H1 (cell line): ENCODE measurements at regions not wholly inside any gene's neighbourhood (a gene's known extent, or its start where the extent isn't known, plus 50 kb on each side); places are given as distances from the start of the nearest gene placed in this dataset.

Source experiments
- CTCF ChIA-PET: fragments of 300-600 bp; sonication (Branson Sonifier 250); formaldehyde crosslinking; loops from one replicate; lab custom pipeline; 2021; ENCODE audit not compliant: partially characterized antibody; lab: Charles Lee
- POLR2A ChIA-PET: fragments of 300-600 bp; sonication (Branson Sonifier 250); formaldehyde crosslinking; loops from one replicate; lab custom pipeline; 2021; ENCODE audit warnings: inconsistent platforms; ENCODE audit not compliant: partially characterized antibody; lab: Charles Lee
- DNase-seq, 2 experiments: peaks; one replicate each; pipeline versions ENCODE4 v3.0.0 to v3.0.0-alpha.2; 2010 to 2022; ENCODE audit warnings: low spot score in 2 of 2, low read depth in 1 of 2, mixed read lengths in 1 of 2
- FAIRE-seq: peaks from 2 replicates; lab custom pipeline; 2011; peaks lifted over from hg19 to GRCh38; lab: Jason Lieb, UNC
- H2AFZ ChIP-seq: 2 replicates; pipeline ENCODE4 v1.8.1; 2012; ENCODE audit warnings: low read length, inconsistent platforms
- H2AK5ac ChIP-seq: 2 replicates; pipeline ENCODE4 v1.6.1; 2013; ENCODE audit warnings: low read depth, low read length
- H2BK120ac ChIP-seq: replicated peaks from 2 replicates; pipeline ENCODE3; 2013; ENCODE audit warnings: low read depth, low read length, inconsistent platforms
- H2BK12ac ChIP-seq: 2 replicates; pipeline ENCODE4 v1.6.1; 2013; ENCODE audit warnings: low read depth, low read length
- H2BK15ac ChIP-seq: 2 replicates; pipeline ENCODE4 v1.6.1; 2013; ENCODE audit warnings: low read length
- H2BK20ac ChIP-seq: 2 replicates; pipeline ENCODE4 v1.6.1; 2013; ENCODE audit warnings: low read length
- H2BK5ac ChIP-seq: 2 replicates; pipeline ENCODE4 v1.6.1; 2013; ENCODE audit warnings: low read depth, low read length
- H3K14ac ChIP-seq: 2 replicates; pipeline ENCODE4 v1.6.1; 2013; ENCODE audit warnings: inconsistent platforms; ENCODE audit not compliant: insufficient read length
- H3K18ac ChIP-seq: 2 replicates; pipeline ENCODE4 v1.6.1; 2013; ENCODE audit warnings: low read length; ENCODE audit errors: extremely low read depth
- H3K23ac ChIP-seq: 2 replicates; pipeline ENCODE4 v1.6.1; 2013; ENCODE audit warnings: inconsistent platforms; ENCODE audit not compliant: insufficient read length
- H3K23me2 ChIP-seq: 2 replicates; pipeline ENCODE4 v1.6.1; 2013; ENCODE audit warnings: low read depth, low read length
- H3K27ac ChIP-seq: 2 replicates; pipeline ENCODE4 v1.6.1; 2011; ENCODE audit warnings: low read depth, low read length, inconsistent platforms
- H3K27me3 ChIP-seq, 4 experiments: replicated peaks in 1 of 4; 1 replicate in 1 of 4; 2 replicates in 3 of 4; pipeline versions ENCODE4 v1.6.1 to v1.8.1; 2011 to 2013; ENCODE audit warnings: low read length in 3 of 4, mild to moderate bottlenecking in 3 of 4, inconsistent platforms in 2 of 4, mixed read lengths in 2 of 4, moderate library complexity in 1 of 4; ENCODE audit not compliant: control insufficient read depth in 3 of 4, insufficient read depth in 3 of 4; ENCODE audit errors: extremely low read depth in 1 of 4
- H3K36me3 ChIP-seq, 4 experiments: 2 replicates each; pipeline versions ENCODE4 v1.6.1 to v1.8.1; 2011 to 2013; ENCODE audit warnings: mild to moderate bottlenecking in 4 of 4, low read length in 3 of 4, moderate library complexity in 2 of 4, control low read depth in 1 of 4, inconsistent platforms in 1 of 4; ENCODE audit not compliant: insufficient read depth in 4 of 4, control insufficient read depth in 2 of 4
- H3K4ac ChIP-seq: replicated peaks from 2 replicates; pipeline ENCODE3; 2013; ENCODE audit warnings: low read length, low read depth, mixed read lengths, inconsistent platforms; ENCODE audit not compliant: insufficient read length
- H3K4me1 ChIP-seq, 4 experiments: replicated peaks in 1 of 4; 1 replicate in 1 of 4; 2 replicates in 3 of 4; pipeline versions ENCODE4 v1.6.1 to v1.8.1; 2011 to 2013; ENCODE audit warnings: low read length in 3 of 4, inconsistent platforms in 2 of 4, mixed read lengths in 1 of 4; ENCODE audit not compliant: insufficient read depth in 4 of 4, control insufficient read depth in 3 of 4
- H3K4me2 ChIP-seq, 2 experiments: 2 replicates each; pipeline versions ENCODE4 v1.6.1 to v1.8.1; 2011 to 2013; ENCODE audit warnings: low read depth in 2 of 2, low read length in 2 of 2, control low read depth in 1 of 2, inconsistent platforms in 1 of 2, mild to moderate bottlenecking in 1 of 2; ENCODE audit not compliant: insufficient read depth in 1 of 2
- H3K4me3 ChIP-seq, 4 experiments: fragments of 200-600, 300-600 bp in 1 of 4; sonication (generic), shearing (Covaris generic), sonication (Bioruptor Twin) in 1 of 4; 2 replicates each; pipeline versions ENCODE4 v1.5.1 to v1.8.1; 2011 to 2016; ENCODE audit warnings: low read length in 4 of 4, low read depth in 3 of 4, control low read depth in 2 of 4, inconsistent platforms in 2 of 4, mild to moderate bottlenecking in 2 of 4, mixed read lengths in 1 of 4, moderate library complexity in 1 of 4; ENCODE audit not compliant: insufficient read depth in 2 of 4; ENCODE audit errors: extremely low read depth in 1 of 4
- H3K56ac ChIP-seq: replicated peaks from 2 replicates; pipeline ENCODE3; 2013; ENCODE audit warnings: low read depth, mild to moderate bottlenecking, mixed read lengths, low read length, inconsistent platforms; ENCODE audit not compliant: insufficient read length
- H3K79me1 ChIP-seq: 2 replicates; pipeline ENCODE4 v1.6.1; 2013; ENCODE audit warnings: low read depth, low read length, control low read depth
- H3K79me2 ChIP-seq, 2 experiments: 2 replicates each; pipeline versions ENCODE4 v1.6.1 to v1.8.1; 2012 to 2013; ENCODE audit warnings: low read length in 2 of 2, mild to moderate bottlenecking in 2 of 2, inconsistent platforms in 1 of 2; ENCODE audit not compliant: insufficient read depth in 2 of 2, control insufficient read depth in 1 of 2
- H3K9ac ChIP-seq, 4 experiments: replicated peaks in 1 of 4; 1 replicate in 1 of 4; 2 replicates in 3 of 4; pipeline versions ENCODE4 v1.6.1 to v1.8.1; 2011 to 2013; ENCODE audit warnings: low read depth in 3 of 4, low read length in 3 of 4, control low read depth in 2 of 4, mild to moderate bottlenecking in 2 of 4, moderate library complexity in 2 of 4, inconsistent platforms in 1 of 4; ENCODE audit errors: extremely low read depth in 1 of 4
- H3K9me3 ChIP-seq, 2 experiments: 2 replicates each; pipeline versions ENCODE4 v1.6.1 to v1.8.1; 2012 to 2013; ENCODE audit warnings: mild to moderate bottlenecking in 2 of 2, moderate library complexity in 2 of 2, control low read depth in 1 of 2, inconsistent platforms in 1 of 2, low read depth in 1 of 2, low read length in 1 of 2, mixed read lengths in 1 of 2; ENCODE audit not compliant: insufficient read depth in 2 of 2
- H4K20me1 ChIP-seq, 2 experiments: replicated peaks in 1 of 2; 2 replicates each; pipeline versions ENCODE3 to v1.8.1; 2011 to 2013; ENCODE audit warnings: inconsistent platforms in 2 of 2, low read length in 2 of 2, mild to moderate bottlenecking in 1 of 2; ENCODE audit not compliant: insufficient read depth in 2 of 2, control insufficient read depth in 1 of 2
- H4K5ac ChIP-seq: 2 replicates; pipeline ENCODE4 v1.6.1; 2013; ENCODE audit warnings: low read length, low read depth, mixed read lengths, inconsistent platforms; ENCODE audit not compliant: insufficient read length
- H4K8ac ChIP-seq: 2 replicates; pipeline ENCODE4 v1.8.0; 2013; ENCODE audit warnings: mild to moderate bottlenecking, moderate library complexity, low read length, inconsistent platforms; ENCODE audit not compliant: insufficient read depth; ENCODE audit errors: extremely low read depth
- H4K91ac ChIP-seq: replicated peaks from 2 replicates; pipeline ENCODE3; 2013; ENCODE audit warnings: low read length, mixed read lengths, inconsistent platforms; ENCODE audit not compliant: insufficient read length
- CEBPB ChIP-seq: IDR thresholded peaks from 2 replicates; pipeline ENCODE4 v1.6.1; 2012; ENCODE audit warnings: low read depth, low read length
- CTCF ChIP-seq, 3 experiments: IDR thresholded peaks; 1 replicate in 2 of 3; 2 replicates in 1 of 3; pipeline versions ENCODE4 v1.5.1 to v1.6.1; 2011; ENCODE audit warnings: low read length in 3 of 3, mild to moderate bottlenecking in 3 of 3, inconsistent platforms in 2 of 3, low read depth in 1 of 3, moderate library complexity in 1 of 3; ENCODE audit not compliant: insufficient read depth in 1 of 3; ENCODE audit errors: control extremely low read depth in 1 of 3
- GTF2F1 ChIP-seq: IDR thresholded peaks from 2 replicates; pipeline ENCODE4 v1.6.1; 2012; ENCODE audit warnings: low read depth, low read length, improper control_type of control experiment, borderline replicate concordance
- KDM5A ChIP-seq: fragments of 200-600 bp; IDR thresholded peaks from 2 replicates; pipeline ENCODE4 v1.7.1; 2012; ENCODE audit warnings: mild to moderate bottlenecking, low read length, inconsistent platforms, mixed read lengths
- NRF1 ChIP-seq: IDR thresholded peaks from 2 replicates; pipeline ENCODE4 v1.6.1; 2011; ENCODE audit warnings: mild to moderate bottlenecking, low read depth, low read length, improper control_type of control experiment
- PHF8 ChIP-seq: fragments of 200-600 bp; sonication (generic); conservative IDR thresholded peaks from 2 replicates; pipeline ENCODE4 v1.7.1; 2012; ENCODE audit warnings: low read depth, mild to moderate bottlenecking, inconsistent platforms, low read length, moderate library complexity
- POLR2A ChIP-seq, 2 experiments: IDR thresholded peaks; 1 replicate in 1 of 2; 2 replicates in 1 of 2; pipeline ENCODE4 v1.6.1; 2011; ENCODE audit warnings: low read depth in 2 of 2, low read length in 2 of 2, mild to moderate bottlenecking in 2 of 2; ENCODE audit errors: control extremely low read depth in 1 of 2
- SP1 ChIP-seq: IDR thresholded peaks from 2 replicates; pipeline ENCODE4 v1.6.1; 2011; ENCODE audit warnings: low read depth, low read length
- TEAD4 ChIP-seq: IDR thresholded peaks from 2 replicates; pipeline ENCODE4 v1.6.1; 2012; ENCODE audit warnings: low read depth, low read length, inconsistent platforms, mixed read lengths
- WGBS, 2 experiments: shearing (Covaris generic) in 1 of 2; methylation state at CpG; one replicate each; pipeline versions ENCODE4 v1.1.6 to v1.1.7; 2013 to 2015; ENCODE audit warnings: low lambda C conversion rate in 2 of 2, mixed read lengths in 2 of 2, inconsistent platforms in 1 of 2, low coverage in 1 of 2, missing lambda C conversion rate in 1 of 2; ENCODE audit not compliant: insufficient replicate concordance in 2 of 2, insufficient coverage in 1 of 2, insufficient read length in 1 of 2; ENCODE audit errors: extremely low coverage in 1 of 2, missing lambda C conversion rate in 1 of 2; 5-methylcytosine and 5-hydroxymethylcytosine counted together

DNA sequence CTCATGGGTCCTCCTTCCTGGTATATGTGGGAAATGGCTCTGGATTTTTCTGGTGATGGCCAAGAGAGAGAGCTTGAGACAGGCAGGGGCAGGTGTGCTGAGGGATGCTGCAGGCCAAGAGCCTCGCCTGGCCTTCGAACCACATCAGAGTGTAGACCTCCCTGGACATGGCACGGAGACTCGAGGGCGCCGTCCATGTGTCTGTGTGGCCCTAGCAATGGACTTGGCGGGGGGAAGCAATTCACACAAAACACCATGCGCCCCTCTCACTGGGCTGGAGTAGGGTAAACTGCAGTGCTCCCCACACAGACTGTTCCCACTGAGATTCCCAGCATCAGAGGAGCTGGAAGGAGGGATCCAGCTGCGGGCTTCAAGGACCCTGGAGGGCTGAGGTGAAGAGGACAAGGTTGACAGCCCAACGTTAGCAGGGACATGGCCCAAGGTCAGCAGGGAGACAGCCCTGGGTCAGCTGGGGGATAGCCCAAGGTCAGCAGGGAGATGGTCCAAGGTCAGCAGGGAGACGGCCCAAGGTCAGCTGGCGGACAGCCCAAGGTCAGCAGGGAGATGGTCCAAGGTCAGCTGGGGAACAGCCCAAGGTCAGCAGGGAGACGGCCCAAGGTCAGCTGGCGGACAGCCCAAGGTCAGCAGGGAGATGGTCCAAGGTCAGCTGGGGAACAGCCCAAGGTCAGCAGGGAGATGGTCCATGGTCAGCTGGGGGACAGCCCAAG, 75.4 kb upstream of the HDAC4 start:
- Histone ChIP-seq H4K8ac (no peak overlapping the region), H3K79me2 (no peaks in the 10 kb centered on the region), H4K5ac (no peak overlapping the region), H4K91ac (no peak overlapping the region), H3K36me3 (no peaks in the 10 kb centered on the region), H3K14ac (no peak overlapping the region), H3K4me3 (no peak overlapping the region), H3K4ac (no peak overlapping the region), H2BK20ac (no peak overlapping the region), H3K18ac (no peak overlapping the region), H2AFZ (no peak overlapping the region), H3K4me1 (no peaks in the 10 kb centered on the region), H3K27ac (no peak overlapping the region), H2BK5ac (no peak overlapping the region), H3K56ac (no peak overlapping the region), H3K9ac (no peak overlapping the region), H4K20me1 (no peaks in the 10 kb centered on the region), H3K23ac (no peak overlapping the region), H3K4me2 (no peak overlapping the region), H2BK15ac (no peak overlapping the region), H3K27me3 (no peaks in the 10 kb centered on the region), H2BK12ac (no peak overlapping the region), H2AK5ac (no peak overlapping the region), H3K9me3 (peaks cover 2 to 12% of the 10 kb centered on the region in 2 experiments; a peak in 2 of 4 replicates), H2BK120ac (no peak overlapping the region), H3K79me1 (no peaks in the 10 kb centered on the region), H3K23me2 (no peaks in the 10 kb centered on the region)
- FAIRE-seq (no peak), DNase-seq (no peak)
- TF ChIP-seq TEAD4, result no peak
- no peak for TF ChIP-seq GTF2F1
- TF ChIP-seq CEBPB, result no peak
- no peak for TF ChIP-seq PHF8
- TF ChIP-seq NRF1, result no peak
- no peak for TF ChIP-seq SP1
- no peak for TF ChIP-seq POLR2A (IDR thresholded peaks at IDR 0.05; ENCODE audit: control extremely low read depth in 1 of 2, low read depth in 2 of 2, low read length in 2 of 2)
- TF ChIP-seq KDM5A, result no peak
- TF ChIP-seq CTCF (IDR thresholded peaks at IDR 0.05; ENCODE audit: control extremely low read depth in 1 of 3, insufficient read depth in 1 of 3, low read depth in 1 of 3, low read length in 3 of 3), result no peak
- WGBS, 2 experiments, result 96% methylated on average over 13 of the region's 14 CpGs; no CpG with 5 or more reads in 1 of the 2 experiments
- POLR2A ChIA-PET, result no interaction called here
- CTCF ChIA-PET, result no interaction called here
